Parathyroid adenoma (tissue), 2 donors: ENCODE measurements at regions not wholly inside any gene's neighbourhood (a gene's known extent, or its start where the extent isn't known, plus 50 kb on each side); places are given as distances from the start of the nearest gene placed in this dataset.

Source experiments
- H2AFZ ChIP-seq: fragments of 300-600 bp; sonication (generic); one replicate; pipeline ENCODE4 v1.7.0; 2017; ENCODE audit warnings: antibody characterized with exemption, mild to moderate bottlenecking
- H3K27ac ChIP-seq: fragments of 300-600 bp; sonication (generic); one replicate; pipeline ENCODE4 v1.7.0; 2017
- H3K27me3 ChIP-seq: fragments of 300-600 bp; sonication (generic); one replicate; pipeline ENCODE4 v1.7.0; 2017; ENCODE audit warnings: low read length; ENCODE audit not compliant: control insufficient read depth, insufficient read depth
- H3K36me3 ChIP-seq: fragments of 300-600 bp; sonication (generic); one replicate; pipeline ENCODE4 v1.7.0; 2017; ENCODE audit warnings: low read length; ENCODE audit not compliant: control insufficient read depth, insufficient read depth
- H3K4me1 ChIP-seq: fragments of 300-600 bp; sonication (generic); one replicate; pipeline ENCODE4 v1.7.0; 2017; ENCODE audit warnings: control low read depth
- H3K4me2 ChIP-seq: fragments of 300-600 bp; sonication (generic); one replicate; pipeline ENCODE4 v1.7.0; 2017; ENCODE audit warnings: low read length
- H3K4me3 ChIP-seq: fragments of 300-600 bp; sonication (generic); one replicate; pipeline ENCODE4 v1.7.0; 2017; ENCODE audit warnings: low read depth, low read length
- H3K79me2 ChIP-seq: fragments of 300-600 bp; sonication (generic); one replicate; pipeline ENCODE4 v1.7.0; 2017; ENCODE audit warnings: control low read depth
- H3K9ac ChIP-seq: fragments of 300-600 bp; sonication (generic); one replicate; pipeline ENCODE4 v1.7.0; 2017; ENCODE audit warnings: mild to moderate bottlenecking
- H3K9me3 ChIP-seq: fragments of 300-600 bp; sonication (generic); one replicate; pipeline ENCODE4 v1.7.0; 2017; ENCODE audit warnings: low read length; ENCODE audit not compliant: control insufficient read depth
- CTCF ChIP-seq: fragments of 300-600 bp; sonication (generic); IDR thresholded peaks from one replicate; pipeline ENCODE4 v1.7.0; 2017; ENCODE audit warnings: antibody characterized with exemption, mild to moderate bottlenecking
- donor health status: primary hyperparathyroidism.

GRCh38 chr3:72229952-72230351 is 445.0 kb upstream of the PROK2 start:
- no peaks in the 10 kb centered on the region for H3K4me1 ChIP-seq
- H3K79me2 ChIP-seq, result no peaks in the 10 kb centered on the region
- no peaks in the 10 kb centered on the region for H3K36me3 ChIP-seq
- H3K9ac ChIP-seq, result no peak overlapping the region
- no peak overlapping the region for H2AFZ ChIP-seq
- no peak overlapping the region for H3K4me3 ChIP-seq
- H3K4me2 ChIP-seq, result no peak overlapping the region
- no peak for TF ChIP-seq CTCF
- no peaks in the 10 kb centered on the region for H3K27me3 ChIP-seq
- H3K9me3 ChIP-seq, result peaks cover 4% of the 10 kb centered on the region
- no peak overlapping the region for H3K27ac ChIP-seq

GRCh38 chr3:72227486-72228070 is 442.6 kb upstream of the PROK2 start:
- H3K27ac ChIP-seq, result no peak overlapping the region
- no peaks in the 10 kb centered on the region for H3K4me1 ChIP-seq
- no peaks in the 10 kb centered on the region for H3K27me3 ChIP-seq
- no peak for TF ChIP-seq CTCF
- H3K9me3 ChIP-seq, result peaks cover 4% of the 10 kb centered on the region
- H3K9ac ChIP-seq, result no peak overlapping the region
- H3K79me2 ChIP-seq, result no peaks in the 10 kb centered on the region
- no peaks in the 10 kb centered on the region for H3K36me3 ChIP-seq
- no peak overlapping the region for H3K4me2 ChIP-seq
- H3K4me3 ChIP-seq, result no peak overlapping the region
- no peak overlapping the region for H2AFZ ChIP-seq

- Histone ChIP-seq H3K4me3 (no peak overlapping the region), H2AFZ (no peak overlapping the region), H3K9ac (no peak overlapping the region), H3K9me3 (peaks cover 4% of the 10 kb centered on the region), H3K4me1 (no peaks in the 10 kb centered on the region), H3K79me2 (no peaks in the 10 kb centered on the region), H3K4me2 (no peak overlapping the region), H3K27me3 (no peaks in the 10 kb centered on the region), H3K36me3 (no peaks in the 10 kb centered on the region), H3K27ac (no peak overlapping the region)
- no peak for TF ChIP-seq CTCF
Measured at GRCh38 chr3:72224804-72225509, 440.0 kb upstream of the PROK2 start.

GRCh38 chr3:72223628-72224027 is 438.7 kb upstream of the PROK2 start:
- no peak overlapping the region for H2AFZ ChIP-seq
- H3K4me3 ChIP-seq, result no peak overlapping the region
- no peak for TF ChIP-seq CTCF
- H3K27me3 ChIP-seq, result no peaks in the 10 kb centered on the region
- no peak overlapping the region for H3K9ac ChIP-seq
- no peaks in the 10 kb centered on the region for H3K4me1 ChIP-seq
- H3K79me2 ChIP-seq, result no peaks in the 10 kb centered on the region
- no peak overlapping the region for H3K4me2 ChIP-seq
- H3K27ac ChIP-seq, result no peak overlapping the region
- peaks cover 4% of the 10 kb centered on the region for H3K9me3 ChIP-seq
- H3K36me3 ChIP-seq, result no peaks in the 10 kb centered on the region

GRCh38 chr3:72223116-72223515 is 438.2 kb upstream of the PROK2 start:
- H2AFZ ChIP-seq, result no peak overlapping the region
- no peaks in the 10 kb centered on the region for H3K36me3 ChIP-seq
- H3K9me3 ChIP-seq, result peaks cover 4% of the 10 kb centered on the region
- no peak for TF ChIP-seq CTCF
- no peak overlapping the region for H3K9ac ChIP-seq
- no peaks in the 10 kb centered on the region for H3K79me2 ChIP-seq
- H3K27me3 ChIP-seq, result no peaks in the 10 kb centered on the region
- H3K4me2 ChIP-seq, result no peak overlapping the region
- no peak overlapping the region for H3K4me3 ChIP-seq
- H3K27ac ChIP-seq, result no peak overlapping the region
- H3K4me1 ChIP-seq, result no peaks in the 10 kb centered on the region
